GM18867 (cell line): ENCODE measurements at regions not wholly inside any gene's neighbourhood (a gene's known extent, or its start where the extent isn't known, plus 50 kb on each side); places are given as distances from the start of the nearest gene placed in this dataset.
"Not testable (repeated sequence)": the region's sequence is repeated elsewhere in the genome, so short reads cannot be mapped to it uniquely, and the experiment has no call there.

Experiments used
- ATAC-seq: cut with Tn5 transposase; IDR thresholded peaks from one replicate; pipeline ENCODE4 v1.9.1; 2021; ENCODE audit warnings: mild to moderate bottlenecking, moderate library complexity; ENCODE audit not compliant: unreplicated experiment

- ATAC-seq, result no peak
Observed at GRCh38 chr17:6893382-6894205, 62.1 kb upstream of the TEKT1 start.

GRCh38 chr17:6894206-6894528 lies 62.6 kb upstream of the TEKT1 start:
- no peak for ATAC-seq

GRCh38 chr17:6901086-6901485 lies 69.6 kb upstream of the TEKT1 start:
- ATAC-seq, result no peak

GRCh38 chr17:6903326-6903900 lies 71.9 kb upstream of the TEKT1 start:
- no peak for ATAC-seq

- no peak for ATAC-seq
Observed at GRCh38 chr17:6908807-6909206, 77.3 kb upstream of the TEKT1 start.

- ATAC-seq, result no peak
Observed at GRCh38 chr17:6910987-6911603, 79.6 kb upstream of the TEKT1 start.

GRCh38 chr17:6912110-6913051 lies 80.9 kb upstream of the TEKT1 start:
- no peak for ATAC-seq

- ATAC-seq, result no peak
Observed at GRCh38 chr17:6913608-6914443, 82.0 kb upstream of the ALOX12 start.

- no peak for ATAC-seq
Observed at GRCh38 chr17:6914711-6915110, 81.1 kb upstream of the ALOX12 start.

GRCh38 chr17:6915620-6916019 lies 80.2 kb upstream of the ALOX12 start:
- ATAC-seq, result no peak

- no peak for ATAC-seq
Observed at GRCh38 chr17:6919158-6919557, 76.7 kb upstream of the ALOX12 start.

- ATAC-seq, result no peak
Observed at GRCh38 chr17:6923385-6923784, 72.5 kb upstream of the ALOX12 start.

- ATAC-seq, result no peak
Observed at GRCh38 chr17:6924208-6924607, 71.6 kb upstream of the ALOX12 start.

- ATAC-seq, result no peak
Observed at GRCh38 chr17:6926667-6927066, 69.2 kb upstream of the ALOX12 start.

GRCh38 chr17:6927290-6928126 lies 68.3 kb upstream of the ALOX12 start:
- ATAC-seq, result no peak

- no peak for ATAC-seq
Observed at GRCh38 chr17:6928193-6928592, 67.7 kb upstream of the ALOX12 start.

GRCh38 chr17:6930749-6931148 lies 65.1 kb upstream of the ALOX12 start:
- no peak for ATAC-seq

GRCh38 chr17:6934544-6934943 lies 61.3 kb upstream of the ALOX12 start:
- not testable (repeated sequence) for ATAC-seq

GRCh38 chr17:6936370-6937028 lies 59.4 kb upstream of the ALOX12 start:
- ATAC-seq, result peak; percentile 65
